Coronary artery (tissue), 2 donors: ENCODE measurements at regions not wholly inside any gene's neighbourhood (a gene's known extent, or its start where the extent isn't known, plus 50 kb on each side); places are given as distances from the start of the nearest gene placed in this dataset.

ENCODE experiments used
- DNase-seq: peaks from one replicate; pipeline ENCODE4 v3.0.0-alpha.2; 2017; ENCODE audit warnings: low spot score
- H3K27ac ChIP-seq, 2 donors: fragments of 200-600 bp; sonication (generic); one replicate each; pipeline ENCODE4 v1.5.1; 2016 to 2019
- H3K4me3 ChIP-seq: fragments of 200-600 bp; sonication (generic); 2 replicates; pipeline ENCODE4 v1.5.1; 2016; ENCODE audit warnings: mild to moderate bottlenecking, moderate library complexity
- TF ChIP-seq, protein P1 (sequence below): fragments of 200-600 bp; sonication (generic); IDR thresholded peaks from one replicate; pipeline ENCODE4 v1.5.1; 2019; ENCODE audit warnings: antibody characterized with exemption

GRCh38 chr7:115241151-115241550 lies 319.3 kb downstream of the MDFIC start:
- no peak for DNase-seq
- TF ChIP-seq, protein P1, sequence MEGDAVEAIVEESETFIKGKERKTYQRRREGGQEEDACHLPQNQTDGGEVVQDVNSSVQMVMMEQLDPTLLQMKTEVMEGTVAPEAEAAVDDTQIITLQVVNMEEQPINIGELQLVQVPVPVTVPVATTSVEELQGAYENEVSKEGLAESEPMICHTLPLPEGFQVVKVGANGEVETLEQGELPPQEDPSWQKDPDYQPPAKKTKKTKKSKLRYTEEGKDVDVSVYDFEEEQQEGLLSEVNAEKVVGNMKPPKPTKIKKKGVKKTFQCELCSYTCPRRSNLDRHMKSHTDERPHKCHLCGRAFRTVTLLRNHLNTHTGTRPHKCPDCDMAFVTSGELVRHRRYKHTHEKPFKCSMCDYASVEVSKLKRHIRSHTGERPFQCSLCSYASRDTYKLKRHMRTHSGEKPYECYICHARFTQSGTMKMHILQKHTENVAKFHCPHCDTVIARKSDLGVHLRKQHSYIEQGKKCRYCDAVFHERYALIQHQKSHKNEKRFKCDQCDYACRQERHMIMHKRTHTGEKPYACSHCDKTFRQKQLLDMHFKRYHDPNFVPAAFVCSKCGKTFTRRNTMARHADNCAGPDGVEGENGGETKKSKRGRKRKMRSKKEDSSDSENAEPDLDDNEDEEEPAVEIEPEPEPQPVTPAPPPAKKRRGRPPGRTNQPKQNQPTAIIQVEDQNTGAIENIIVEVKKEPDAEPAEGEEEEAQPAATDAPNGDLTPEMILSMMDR: no peak
- Histone ChIP-seq H3K27ac (no peak overlapping the region), H3K4me3 (no peak overlapping the region)

GRCh38 chr7:115240242-115240641 lies 318.3 kb downstream of the MDFIC start:
- TF ChIP-seq, protein P1: no peak
- no peak for DNase-seq
- no peak overlapping the region for H3K27ac ChIP-seq
- no peak overlapping the region for H3K4me3 ChIP-seq

GRCh38 chr7:115235075-115235474 lies 313.2 kb downstream of the MDFIC start:
- H3K27ac ChIP-seq: no peak overlapping the region
- H3K4me3 ChIP-seq: no peak overlapping the region

GRCh38 chr7:115233809-115234208 lies 311.9 kb downstream of the MDFIC start:
- no peak overlapping the region for H3K27ac ChIP-seq
- H3K4me3 ChIP-seq: no peak overlapping the region
- no peak for DNase-seq
- TF ChIP-seq, protein P1: no peak

More at GRCh38 chr7:115235075-115235474, 313.2 kb downstream of the MDFIC start:
- TF ChIP-seq, protein P1: no peak
- no peak for DNase-seq

- TF ChIP-seq, protein P1: no peak
- no peak overlapping the region for H3K27ac ChIP-seq
- no peak overlapping the region for H3K4me3 ChIP-seq
- DNase-seq: no peak
Observed at GRCh38 chr7:115232041-115232440, 310.1 kb downstream of the MDFIC start.

DNA sequence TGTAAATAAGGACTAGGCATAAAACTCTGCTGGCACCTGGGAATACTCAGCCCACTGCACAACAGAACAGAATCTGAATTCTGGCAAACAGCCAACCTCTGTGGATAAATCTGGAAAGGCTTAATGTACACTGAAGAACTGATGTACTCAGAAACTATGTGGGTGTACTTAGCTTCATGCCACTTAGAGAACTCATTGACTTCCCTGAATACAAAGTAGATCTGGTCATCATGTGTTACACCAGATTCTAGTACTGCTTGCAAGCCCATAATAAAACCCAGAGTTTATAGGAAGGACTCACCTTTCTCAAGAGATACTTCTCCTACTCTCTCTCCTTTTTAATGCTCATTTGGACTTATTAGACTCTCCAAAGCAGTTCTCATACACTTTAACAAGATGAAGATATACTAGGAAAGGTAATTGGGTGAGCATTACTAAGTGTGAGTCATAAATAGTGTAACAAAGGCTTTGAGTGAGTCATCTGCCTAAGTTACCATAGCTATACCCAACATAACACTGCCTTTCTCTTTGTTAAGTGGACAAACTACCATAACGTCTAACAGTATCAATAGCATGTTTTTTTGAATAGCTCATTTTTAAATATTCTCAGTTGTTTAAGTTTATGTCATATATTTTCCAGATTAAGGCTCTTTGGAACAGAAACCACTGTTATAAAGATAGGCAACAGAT lies 309.1 kb downstream of the MDFIC start:
- TF ChIP-seq, protein P1: no peak
- no peak overlapping the region for H3K27ac ChIP-seq

GRCh38 chr7:115229401-115230105 lies 307.7 kb downstream of the MDFIC start:
- no peak overlapping the region for H3K4me3 ChIP-seq
- H3K27ac ChIP-seq: no peak overlapping the region
- TF ChIP-seq, protein P1: no peak
- DNase-seq: no peak

More for the DNA sequence above, 309.1 kb downstream of the MDFIC start:
- H3K4me3 ChIP-seq: no peak overlapping the region
- DNase-seq: no peak
